MM.1S (cell line): ENCODE measurements at regions not wholly inside any gene's neighbourhood (a gene's known extent, or its start where the extent isn't known, plus 50 kb on each side); places are given as distances from the start of the nearest gene placed in this dataset.

ENCODE experiments used
- EZH2 ChIP-seq: fragments of 300-600 bp; sonication (generic); optimal IDR thresholded peaks from 2 replicates; pipeline ENCODE3; 2017; ENCODE audit warnings: low read depth, mild to moderate bottlenecking, antibody characterized with exemption, low read length, mixed read lengths
- TF ChIP-seq, protein P1 (sequence below): fragments of 300-600 bp; sonication (generic); IDR thresholded peaks from 2 replicates; pipeline ENCODE4 v1.5.1; 2016; ENCODE audit warnings: antibody characterized with exemption, low read length, mixed read lengths

DNA sequence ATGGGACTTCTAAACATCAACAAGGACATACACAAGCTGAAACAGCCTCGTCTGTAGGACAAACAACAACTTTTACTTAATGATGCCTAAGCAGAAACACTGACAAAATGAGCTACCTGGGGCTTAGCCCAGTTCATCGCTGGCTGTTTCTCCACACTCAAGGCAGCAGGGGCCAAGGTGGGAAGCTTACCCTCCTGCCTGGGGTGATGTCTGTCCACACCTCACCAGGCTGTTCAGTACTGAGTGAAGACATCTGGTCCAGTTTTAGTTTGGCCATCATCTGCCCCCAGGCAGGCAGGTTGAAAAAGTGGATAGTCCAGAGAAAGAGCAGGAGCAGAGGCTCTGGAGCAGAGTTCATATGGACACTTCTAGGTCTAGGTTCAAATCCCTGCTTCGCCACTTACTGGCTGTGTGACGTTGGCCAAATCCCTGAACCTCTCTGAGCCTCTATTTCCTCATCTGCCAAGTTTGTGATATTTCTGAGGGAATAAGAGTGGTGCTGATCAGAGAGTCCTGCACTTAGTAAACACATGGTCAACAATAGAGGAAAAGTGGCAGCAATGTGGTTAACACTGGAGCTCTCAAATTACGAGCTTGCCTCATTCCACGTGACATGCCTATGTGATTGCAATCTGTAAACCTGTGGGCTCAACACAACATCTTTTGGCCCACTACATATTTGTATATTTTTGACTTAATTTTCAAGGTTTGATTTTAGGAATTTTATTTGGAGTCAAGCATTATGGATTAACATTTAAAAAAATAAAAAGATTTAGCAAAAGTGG, 720.1 kb upstream of the TMEM132C start:
- TF ChIP-seq, protein P1, sequence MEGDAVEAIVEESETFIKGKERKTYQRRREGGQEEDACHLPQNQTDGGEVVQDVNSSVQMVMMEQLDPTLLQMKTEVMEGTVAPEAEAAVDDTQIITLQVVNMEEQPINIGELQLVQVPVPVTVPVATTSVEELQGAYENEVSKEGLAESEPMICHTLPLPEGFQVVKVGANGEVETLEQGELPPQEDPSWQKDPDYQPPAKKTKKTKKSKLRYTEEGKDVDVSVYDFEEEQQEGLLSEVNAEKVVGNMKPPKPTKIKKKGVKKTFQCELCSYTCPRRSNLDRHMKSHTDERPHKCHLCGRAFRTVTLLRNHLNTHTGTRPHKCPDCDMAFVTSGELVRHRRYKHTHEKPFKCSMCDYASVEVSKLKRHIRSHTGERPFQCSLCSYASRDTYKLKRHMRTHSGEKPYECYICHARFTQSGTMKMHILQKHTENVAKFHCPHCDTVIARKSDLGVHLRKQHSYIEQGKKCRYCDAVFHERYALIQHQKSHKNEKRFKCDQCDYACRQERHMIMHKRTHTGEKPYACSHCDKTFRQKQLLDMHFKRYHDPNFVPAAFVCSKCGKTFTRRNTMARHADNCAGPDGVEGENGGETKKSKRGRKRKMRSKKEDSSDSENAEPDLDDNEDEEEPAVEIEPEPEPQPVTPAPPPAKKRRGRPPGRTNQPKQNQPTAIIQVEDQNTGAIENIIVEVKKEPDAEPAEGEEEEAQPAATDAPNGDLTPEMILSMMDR: no peak
- TF ChIP-seq EZH2: no peak
